ENCODE measurements at regions not wholly inside any gene's neighbourhood (a gene's known extent, or its start where the extent isn't known, plus 50 kb on each side); places are given as distances from the start of the nearest gene placed in this dataset.

GRCh38 chr2:107419191-107419590, 407.5 kb upstream of the RGPD4 start:
- no peak for DNase-seq
- Mint-ChIP-seq H3K36me3 (no peaks in the 10 kb centered on the region), H3K9me3 (no peaks in the 10 kb centered on the region), H3K27me3 (no peaks in the 10 kb centered on the region), H3K4me1 (no peaks in the 10 kb centered on the region), H3K27ac (no peak overlapping the region), H3K4me3 (no peak overlapping the region)
- CTCF ChIA-PET, result no interaction called here

- CTCF ChIA-PET, result no interaction called here
Measured at GRCh38 chr2:107428781-107429180, 397.9 kb upstream of the RGPD4 start.

GRCh38 chr2:107430006-107430405, 396.7 kb upstream of the RGPD4 start:
- no peaks in the 10 kb centered on the region for H3K27me3 Mint-ChIP-seq
- H3K36me3 Mint-ChIP-seq, result no peaks in the 10 kb centered on the region
- no peak overlapping the region for H3K4me3 Mint-ChIP-seq
- no peak for DNase-seq
- H3K9me3 Mint-ChIP-seq, result peaks cover 2% of the 10 kb centered on the region
- CTCF ChIA-PET, result no interaction called here
- no peak overlapping the region for H3K27ac Mint-ChIP-seq
- no peaks in the 10 kb centered on the region for H3K4me1 Mint-ChIP-seq

More at GRCh38 chr2:107428781-107429180, 397.9 kb upstream of the RGPD4 start:
- H3K9me3 Mint-ChIP-seq, result peaks cover 2% of the 10 kb centered on the region
- H3K4me1 Mint-ChIP-seq, result no peaks in the 10 kb centered on the region
- H3K27me3 Mint-ChIP-seq, result no peaks in the 10 kb centered on the region
- DNase-seq, result no peak
- H3K36me3 Mint-ChIP-seq, result no peaks in the 10 kb centered on the region
- H3K4me3 Mint-ChIP-seq, result no peak overlapping the region
- no peak overlapping the region for H3K27ac Mint-ChIP-seq

- Mint-ChIP-seq H3K4me3 (no peak overlapping the region), H3K4me1 (no peaks in the 10 kb centered on the region), H3K27me3 (no peaks in the 10 kb centered on the region), H3K36me3 (no peaks in the 10 kb centered on the region), H3K27ac (no peak overlapping the region), H3K9me3 (peaks cover 2% of the 10 kb centered on the region)
- DNase-seq, result no peak
- CTCF ChIA-PET, result no interaction called here
Measured at GRCh38 chr2:107430596-107431266, 396.0 kb upstream of the RGPD4 start.

DNA sequence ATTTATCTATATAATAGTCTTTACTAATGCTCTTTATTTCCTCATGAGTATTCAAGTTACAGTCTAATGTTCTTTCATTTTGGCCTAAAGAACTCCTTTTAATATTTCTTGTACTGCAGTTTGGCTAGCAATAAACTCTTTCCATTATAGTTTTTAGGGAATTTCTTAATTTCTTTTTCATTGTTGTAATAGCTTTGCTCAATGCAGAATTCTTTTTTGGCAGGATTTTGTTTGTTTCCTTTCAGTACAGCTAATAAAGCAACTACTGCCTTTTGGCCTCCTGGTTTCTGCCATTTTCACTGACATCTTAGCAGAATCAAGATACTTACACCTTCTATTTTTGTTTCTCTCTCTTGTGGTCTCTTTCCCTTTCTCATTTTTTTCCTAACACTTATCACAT, 390.4 kb upstream of the RGPD4 start:
- Mint-ChIP-seq H3K27me3 (no peaks in the 10 kb centered on the region), H3K27ac (no peak overlapping the region), H3K9me3 (no peaks in the 10 kb centered on the region), H3K4me1 (no peaks in the 10 kb centered on the region), H3K36me3 (no peaks in the 10 kb centered on the region), H3K4me3 (no peak overlapping the region)
- CTCF ChIA-PET, result no interaction called here
- DNase-seq, result no peak

- no peak overlapping the region for H3K4me3 Mint-ChIP-seq
- no peak overlapping the region for H3K27ac Mint-ChIP-seq
- DNase-seq, result no peak
Measured at GRCh38 chr2:107437265-107437664, 389.4 kb upstream of the RGPD4 start.

DNA sequence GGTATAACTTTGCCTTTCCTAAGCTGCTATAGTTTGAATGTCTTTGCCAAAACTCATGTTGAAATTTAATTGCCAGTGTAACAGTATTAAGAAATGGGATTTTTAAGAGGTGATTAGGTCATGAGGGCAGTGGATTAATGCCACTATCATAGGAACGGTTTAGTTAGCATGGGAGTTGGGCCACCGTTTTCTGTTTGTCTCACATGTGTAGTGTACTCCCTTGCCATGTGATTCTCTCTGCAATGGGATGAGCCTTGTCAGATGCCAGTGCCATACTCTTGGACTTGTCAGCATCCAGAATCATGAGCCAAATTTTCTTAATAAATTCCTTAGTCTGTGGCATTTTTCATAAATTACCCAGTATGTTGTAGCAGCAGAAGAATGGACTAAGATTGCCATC, 388.9 kb upstream of the RGPD4 start:
- H3K4me1 Mint-ChIP-seq, result no peaks in the 10 kb centered on the region
- H3K9me3 Mint-ChIP-seq, result no peaks in the 10 kb centered on the region
- no peaks in the 10 kb centered on the region for H3K36me3 Mint-ChIP-seq
- CTCF ChIA-PET, result no interaction called here
- no peak for DNase-seq
- H3K27me3 Mint-ChIP-seq, result no peaks in the 10 kb centered on the region
- H3K4me3 Mint-ChIP-seq, result no peak overlapping the region
- H3K27ac Mint-ChIP-seq, result no peak overlapping the region

More at GRCh38 chr2:107437265-107437664, 389.4 kb upstream of the RGPD4 start:
- Mint-ChIP-seq H3K4me1 (no peaks in the 10 kb centered on the region), H3K36me3 (no peaks in the 10 kb centered on the region), H3K27me3 (no peaks in the 10 kb centered on the region), H3K9me3 (no peaks in the 10 kb centered on the region)
- CTCF ChIA-PET, result no interaction called here

DNA sequence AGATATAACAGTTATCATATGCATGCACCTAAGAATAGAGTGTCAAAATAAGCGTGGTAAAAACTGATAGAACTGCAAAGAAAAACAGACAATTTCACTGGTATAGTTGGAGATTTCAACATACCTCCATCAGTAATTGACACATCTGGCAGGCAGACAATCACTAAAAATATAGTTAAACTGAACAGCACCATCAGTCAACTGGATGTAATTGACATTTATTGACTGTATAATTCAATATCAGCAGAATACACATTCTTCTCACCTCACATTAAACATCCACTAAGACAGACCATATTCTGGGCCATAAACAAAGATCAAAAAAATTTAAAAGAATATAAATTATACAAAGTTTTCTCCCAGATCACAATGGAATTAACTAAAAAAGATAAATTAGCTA, 378.5 kb upstream of the RGPD4 start:
- no peaks in the 10 kb centered on the region for H3K27me3 Mint-ChIP-seq
- no peaks in the 10 kb centered on the region for H3K36me3 Mint-ChIP-seq
- H3K4me3 Mint-ChIP-seq, result no peak overlapping the region
- H3K27ac Mint-ChIP-seq, result no peak overlapping the region
- CTCF ChIA-PET, result no interaction called here
- no peak for DNase-seq
- peaks cover 2% of the 10 kb centered on the region for H3K9me3 Mint-ChIP-seq
- H3K4me1 Mint-ChIP-seq, result no peaks in the 10 kb centered on the region

GRCh38 chr2:107461301-107461700, 365.4 kb upstream of the RGPD4 start:
- H3K27ac Mint-ChIP-seq, result no peak overlapping the region
- peaks cover 13% of the 10 kb centered on the region for H3K9me3 Mint-ChIP-seq
- no peaks in the 10 kb centered on the region for H3K4me1 Mint-ChIP-seq
- H3K36me3 Mint-ChIP-seq, result no peaks in the 10 kb centered on the region
- H3K27me3 Mint-ChIP-seq, result no peaks in the 10 kb centered on the region
- CTCF ChIA-PET, result no interaction called here
- no peak for DNase-seq
- H3K4me3 Mint-ChIP-seq, result no peak overlapping the region

DNA sequence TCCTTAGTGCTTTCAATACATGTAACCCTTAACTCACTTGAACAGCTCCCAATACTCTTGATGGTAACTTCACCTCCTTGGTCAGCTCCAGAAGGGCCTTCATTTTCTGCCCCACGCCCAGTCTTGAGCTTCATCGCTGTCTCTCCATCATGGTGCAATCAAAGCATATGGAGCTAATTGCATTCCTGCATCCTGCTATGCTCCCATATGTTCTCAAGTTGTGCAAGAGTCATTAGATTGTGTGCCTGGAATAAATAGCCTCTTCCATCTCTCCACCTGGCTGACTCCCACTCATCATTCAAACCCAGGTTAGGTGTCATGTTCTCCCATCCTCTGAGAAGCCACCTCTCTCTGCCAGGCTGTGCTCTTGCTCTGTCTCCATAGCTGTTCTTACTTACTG, 364.5 kb upstream of the RGPD4 start:
- no peak for DNase-seq
- no peaks in the 10 kb centered on the region for H3K36me3 Mint-ChIP-seq
- H3K4me3 Mint-ChIP-seq, result no peak overlapping the region
- no peaks in the 10 kb centered on the region for H3K27me3 Mint-ChIP-seq
- no peaks in the 10 kb centered on the region for H3K4me1 Mint-ChIP-seq
- no peak overlapping the region for H3K27ac Mint-ChIP-seq
- H3K9me3 Mint-ChIP-seq, result peaks cover 13% of the 10 kb centered on the region
- CTCF ChIA-PET, result no interaction called here

DNA sequence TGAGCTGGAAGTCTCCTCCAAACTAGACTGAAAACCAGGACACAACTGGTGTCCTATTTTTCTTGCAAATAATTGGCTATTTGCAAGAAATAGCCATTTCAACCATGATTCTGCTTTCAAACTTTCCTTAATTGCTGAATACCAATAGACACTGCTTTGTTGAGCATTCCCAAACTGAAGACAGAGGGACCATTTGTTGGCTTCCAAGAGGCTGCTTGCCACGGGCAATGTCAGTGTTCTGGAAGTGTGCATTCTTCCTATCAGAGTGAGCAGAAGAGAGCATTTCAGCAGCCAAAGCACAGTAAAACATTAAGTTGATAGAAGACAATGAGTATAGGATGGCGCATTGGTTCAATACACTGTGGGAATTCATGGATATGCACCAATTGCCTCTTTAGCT, 360.5 kb upstream of the RGPD4 start:
- peaks cover 16% of the 10 kb centered on the region for H3K9me3 Mint-ChIP-seq
- CTCF ChIA-PET, result no interaction called here
- no peak overlapping the region for H3K4me3 Mint-ChIP-seq
- H3K27ac Mint-ChIP-seq, result no peak overlapping the region
- no peaks in the 10 kb centered on the region for H3K36me3 Mint-ChIP-seq
- DNase-seq, result no peak
- H3K27me3 Mint-ChIP-seq, result no peaks in the 10 kb centered on the region
- no peaks in the 10 kb centered on the region for H3K4me1 Mint-ChIP-seq

GRCh38 chr2:107466984-107467773, 359.5 kb upstream of the RGPD4 start:
- Mint-ChIP-seq H3K4me3 (no peak overlapping the region), H3K27me3 (no peaks in the 10 kb centered on the region), H3K27ac (no peak overlapping the region), H3K9me3 (peaks cover 16% of the 10 kb centered on the region), H3K36me3 (no peaks in the 10 kb centered on the region), H3K4me1 (no peaks in the 10 kb centered on the region)
- DNase-seq, result no peak
- CTCF ChIA-PET, result no interaction called here

DNA sequence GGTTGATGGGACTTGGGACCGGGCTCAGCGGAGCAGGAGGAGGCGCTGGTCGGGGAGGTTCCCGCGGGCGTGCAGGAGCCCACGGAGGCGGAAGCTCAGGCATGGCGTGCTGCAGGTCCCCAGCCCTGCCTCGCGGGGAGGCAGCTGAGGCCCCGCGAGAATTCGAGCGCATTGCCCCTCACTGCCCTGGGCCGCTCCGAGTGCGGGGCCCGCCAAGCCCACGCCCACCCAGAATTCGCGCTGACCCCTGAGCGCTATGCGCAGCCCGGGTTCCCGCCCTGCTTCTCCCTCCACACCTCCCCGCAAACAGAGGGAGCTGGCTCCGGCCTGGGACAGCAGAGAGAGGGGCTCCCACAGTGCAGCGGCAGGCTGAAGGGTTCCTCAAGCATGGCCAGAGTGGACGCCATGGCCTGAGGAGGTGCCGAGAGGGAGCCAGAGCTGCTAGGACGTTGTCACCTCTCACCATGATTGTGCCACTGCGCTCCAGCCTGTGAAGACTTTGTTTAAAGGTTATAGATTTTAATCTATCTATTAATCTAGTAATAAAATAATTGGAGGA, 357.2 kb upstream of the RGPD4 start:
- H3K9me3 Mint-ChIP-seq, result peaks cover 8% of the 10 kb centered on the region
- H3K4me3 Mint-ChIP-seq, result no peak overlapping the region
- no peak overlapping the region for H3K27ac Mint-ChIP-seq
- no peaks in the 10 kb centered on the region for H3K4me1 Mint-ChIP-seq
- no peaks in the 10 kb centered on the region for H3K36me3 Mint-ChIP-seq
- CTCF ChIA-PET, result no interaction called here
- no peak for DNase-seq
- no peaks in the 10 kb centered on the region for H3K27me3 Mint-ChIP-seq

DNA sequence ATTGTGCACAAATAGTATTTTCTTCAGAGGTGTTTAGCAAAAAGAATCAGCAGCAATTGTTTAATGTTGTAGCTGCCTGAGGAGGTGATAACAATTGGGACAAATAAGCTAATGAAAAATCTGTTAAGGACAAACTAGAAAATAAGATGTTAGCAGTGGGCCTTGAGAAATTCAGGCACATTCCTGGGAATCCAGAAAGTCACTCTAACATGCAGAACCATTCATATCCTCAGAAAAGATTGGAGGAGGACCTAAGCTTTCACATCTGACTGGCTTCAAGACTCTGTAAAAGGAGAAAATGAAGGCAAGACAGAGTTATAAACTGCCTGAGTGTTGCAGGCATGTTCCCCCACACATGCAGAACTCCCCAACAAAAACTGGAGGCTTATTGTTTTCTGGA, 353.5 kb upstream of the RGPD4 start:
- Mint-ChIP-seq H3K27ac (no peak overlapping the region), H3K36me3 (no peaks in the 10 kb centered on the region), H3K4me3 (no peak overlapping the region), H3K4me1 (no peaks in the 10 kb centered on the region), H3K27me3 (no peaks in the 10 kb centered on the region), H3K9me3 (peaks cover 10% of the 10 kb centered on the region)
- DNase-seq, result no peak
- CTCF ChIA-PET, result no interaction called here

GRCh38 chr2:107475859-107476258, 350.8 kb upstream of the RGPD4 start:
- H3K9me3 Mint-ChIP-seq, result peaks cover 6% of the 10 kb centered on the region
- H3K27ac Mint-ChIP-seq, result peak overlapping the region; percentile 76
- H3K4me3 Mint-ChIP-seq, result no peak overlapping the region
- H3K4me1 Mint-ChIP-seq, result no peaks in the 10 kb centered on the region
- no peaks in the 10 kb centered on the region for H3K36me3 Mint-ChIP-seq
- no peak for DNase-seq
- no peaks in the 10 kb centered on the region for H3K27me3 Mint-ChIP-seq
- CTCF ChIA-PET, result no interaction called here
